Middle frontal gyrus (tissue), 1 donor: ENCODE measurements at regions not wholly inside any gene's neighbourhood (a gene's known extent, or its start where the extent isn't known, plus 50 kb on each side); places are given as distances from the start of the nearest gene placed in this dataset.

Experiments used
- DNase-seq: peaks from one replicate; pipeline ENCODE4 v3.0.0-alpha.2; 2015; ENCODE audit warnings: low spot score; ENCODE audit errors: extremely low spot score

DNA sequence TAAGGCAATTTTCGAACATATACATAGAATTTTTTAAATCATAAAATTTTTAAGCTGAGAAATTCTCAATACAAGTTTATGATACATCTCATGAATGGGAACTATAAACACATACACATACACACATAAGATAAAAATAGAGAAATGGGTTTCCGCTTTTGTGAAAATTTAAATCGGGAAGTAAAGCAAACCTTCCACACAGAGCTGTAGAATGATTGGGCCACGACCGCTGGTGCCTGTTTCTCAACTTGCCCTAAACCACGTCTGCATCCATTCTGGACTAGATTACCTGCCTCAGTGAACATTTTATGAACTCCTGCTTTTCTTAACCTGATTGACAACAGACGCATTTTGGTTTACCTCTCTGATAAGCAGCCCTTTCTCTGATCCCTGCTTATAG is 264.4 kb downstream of the SKAP2 start:
- DNase-seq: no peak

DNA sequence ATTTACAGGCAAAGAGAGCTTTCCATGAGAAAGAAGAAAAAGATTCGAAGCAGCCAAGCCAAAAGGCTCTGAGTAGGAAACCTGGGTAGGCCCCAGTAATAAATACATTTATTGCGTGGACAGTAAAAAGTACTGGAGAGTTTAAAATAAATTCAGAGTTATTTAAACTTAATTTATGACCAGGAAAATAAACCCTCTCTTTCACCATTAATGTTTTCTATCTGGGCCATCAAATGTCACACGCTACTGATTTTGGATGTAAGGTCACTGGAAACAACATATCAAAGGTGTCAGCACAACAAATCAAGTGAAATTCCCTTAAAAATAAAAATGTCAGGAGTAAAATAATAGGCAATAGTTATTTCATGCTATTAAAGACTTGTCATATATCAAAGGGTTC is 264.0 kb downstream of the SKAP2 start:
- no peak for DNase-seq

DNA sequence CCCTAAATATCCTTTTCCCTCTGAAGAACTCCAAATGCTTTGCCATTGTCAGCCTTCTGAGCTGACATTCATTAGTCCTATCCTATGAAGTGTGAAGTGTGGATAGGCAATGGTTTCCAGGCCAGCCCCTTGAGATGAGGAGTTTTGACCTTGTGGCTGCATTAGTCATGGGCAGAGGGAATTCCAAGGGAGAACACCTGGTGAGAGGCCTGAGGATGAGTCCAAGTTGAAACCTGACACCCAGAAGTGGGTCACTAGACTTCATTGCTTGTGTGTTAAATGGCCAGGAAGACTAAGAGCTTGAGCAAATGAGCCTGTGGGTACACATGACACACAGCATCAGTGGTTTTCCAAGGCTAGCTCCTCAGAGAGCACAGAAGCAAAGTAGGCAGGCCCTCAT is 260.8 kb downstream of the SKAP2 start:
- DNase-seq: no peak

DNA sequence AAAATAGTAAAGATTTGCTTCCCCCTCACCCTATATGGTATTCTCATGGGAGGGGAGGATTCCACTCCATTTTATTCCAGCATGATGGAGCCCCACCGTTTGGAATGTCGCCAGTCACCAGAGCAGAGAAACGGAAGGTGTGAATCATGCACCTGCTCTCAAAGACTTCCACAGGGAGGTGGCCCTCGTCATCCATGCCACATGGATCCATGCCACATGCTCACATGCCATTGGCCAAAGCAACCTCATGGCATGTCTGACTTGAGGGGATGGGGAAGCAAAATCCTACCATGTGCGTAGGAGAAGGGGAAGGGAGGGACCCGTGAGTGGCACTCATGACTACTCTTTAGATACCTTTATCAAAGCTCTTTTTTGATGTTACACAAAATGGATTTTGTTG is 256.0 kb downstream of the SKAP2 start:
- DNase-seq: no peak

DNA sequence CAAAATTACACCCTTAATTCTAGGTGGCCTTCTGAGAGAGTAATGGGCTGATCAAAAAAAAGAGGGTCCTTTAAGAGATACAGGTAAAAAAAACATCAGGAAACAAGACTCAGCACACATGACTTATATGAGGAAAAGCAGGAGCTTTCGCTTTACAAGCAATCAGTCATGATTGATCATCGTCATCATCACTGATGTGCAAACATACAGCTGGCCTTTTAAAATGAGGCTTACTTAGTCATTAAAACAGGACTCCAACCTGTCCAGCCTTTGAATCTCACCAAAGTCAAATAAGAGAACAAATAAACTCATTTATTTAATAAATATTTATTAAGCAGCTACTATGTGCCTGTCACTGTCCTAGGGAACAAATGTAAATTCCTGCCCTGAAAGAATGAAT is 255.3 kb downstream of the SKAP2 start:
- DNase-seq: no peak

DNA sequence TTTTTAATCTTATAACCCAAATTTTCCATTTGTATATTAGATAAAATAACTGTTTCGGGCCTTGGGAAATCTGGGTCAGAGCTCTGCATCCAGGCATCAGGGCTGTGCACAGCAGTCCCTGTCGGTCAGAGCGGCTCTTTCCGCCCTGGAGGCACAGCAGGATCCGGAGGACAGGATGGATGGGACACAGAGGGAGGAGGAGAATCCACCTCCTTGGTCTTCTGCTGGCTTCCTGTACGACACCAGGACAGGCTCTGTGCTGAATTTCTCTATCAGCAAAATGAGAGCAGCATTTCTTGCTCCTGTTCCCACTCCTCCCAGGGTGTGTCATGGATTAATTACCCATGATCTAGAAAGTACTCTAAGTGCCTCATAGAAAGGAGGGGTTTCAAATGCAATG is 254.9 kb downstream of the SKAP2 start:
- DNase-seq: no peak

DNA sequence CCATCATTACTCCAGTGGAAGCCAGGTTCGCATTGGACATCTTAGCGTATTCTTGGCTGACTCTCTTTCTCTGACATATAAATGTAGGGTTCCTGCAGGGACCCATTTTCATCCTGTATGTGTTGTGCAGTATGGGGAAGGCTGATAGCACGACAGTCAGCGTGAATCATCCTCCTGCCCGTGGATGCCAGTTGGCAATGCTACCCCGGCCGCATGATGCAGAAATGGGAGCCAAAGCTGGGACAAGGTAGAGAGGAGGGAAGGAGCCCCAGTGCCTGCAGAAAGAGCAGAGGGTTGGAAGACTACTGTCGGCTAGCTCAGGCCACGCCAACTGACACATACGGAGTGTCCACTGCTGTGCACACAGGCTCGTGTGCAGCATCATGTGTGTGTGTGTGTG is 251.6 kb downstream of the SKAP2 start:
- no peak for DNase-seq

DNA sequence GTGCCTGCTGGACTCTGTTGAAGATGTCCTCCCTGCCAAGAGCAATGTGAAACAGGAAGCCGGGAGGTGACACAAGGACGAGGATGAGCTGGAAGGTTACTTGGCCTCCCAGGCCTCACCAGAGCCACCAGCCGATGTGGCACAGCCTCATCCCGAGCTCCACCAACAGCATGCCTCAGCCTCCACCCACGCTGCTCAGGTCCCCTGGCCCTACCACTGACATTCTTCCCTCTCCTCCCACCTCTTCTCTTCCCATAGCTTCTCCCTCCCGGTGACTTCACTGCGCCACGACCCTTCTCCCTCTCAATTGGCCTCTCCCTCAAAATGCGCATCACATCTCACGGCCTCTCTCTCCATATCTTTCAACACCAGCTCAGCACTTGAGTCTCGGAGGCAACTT is 249.9 kb downstream of the SKAP2 start:
- DNase-seq: no peak

DNA sequence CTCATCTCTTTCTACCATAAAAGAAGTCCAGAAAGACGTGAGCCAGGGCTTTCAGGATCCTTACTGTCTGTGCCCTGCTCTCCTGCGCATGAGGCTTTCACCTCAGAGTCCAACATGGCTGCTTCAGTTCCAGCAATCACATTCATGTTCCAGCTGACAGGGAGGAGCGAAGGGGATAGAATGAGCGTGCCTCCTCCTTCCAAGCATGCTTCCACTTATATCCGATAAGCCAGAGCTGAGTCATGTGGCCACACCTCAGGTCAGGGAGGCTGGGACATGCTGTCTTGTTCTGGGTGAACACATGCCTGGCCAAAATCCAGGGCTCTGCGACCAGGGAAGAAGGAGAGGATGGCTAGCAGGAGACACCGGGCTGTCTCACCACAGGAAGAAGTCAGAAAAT is 248.2 kb downstream of the SKAP2 start:
- no peak for DNase-seq

DNA sequence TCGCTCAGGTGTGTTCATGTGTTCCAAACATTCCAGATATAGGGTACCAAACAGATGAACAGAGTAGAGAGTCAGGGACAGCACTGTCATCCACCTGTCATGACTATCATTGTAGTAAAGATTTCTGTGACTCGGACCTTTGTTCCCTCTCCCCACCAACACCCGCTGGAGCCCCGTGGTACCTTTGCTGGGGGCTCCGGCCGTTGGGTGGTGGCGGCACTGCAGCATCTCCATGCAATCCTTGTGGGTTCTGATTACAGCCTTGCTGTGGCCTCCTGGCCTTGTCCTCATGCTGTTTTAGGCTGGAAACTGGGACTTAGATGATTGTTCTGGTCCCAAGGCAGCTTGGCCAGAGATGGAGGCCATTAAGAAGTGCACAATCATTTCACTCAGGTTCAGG is 247.3 kb downstream of the SKAP2 start:
- DNase-seq: no peak
